ENCODE measurements at regions not wholly inside any gene's neighbourhood (a gene's known extent, or its start where the extent isn't known, plus 50 kb on each side); places are given as distances from the start of the nearest gene placed in this dataset.
A peak's percentile ranks its signal among the peaks of the same experiment; 100 is the strongest.

DNA sequence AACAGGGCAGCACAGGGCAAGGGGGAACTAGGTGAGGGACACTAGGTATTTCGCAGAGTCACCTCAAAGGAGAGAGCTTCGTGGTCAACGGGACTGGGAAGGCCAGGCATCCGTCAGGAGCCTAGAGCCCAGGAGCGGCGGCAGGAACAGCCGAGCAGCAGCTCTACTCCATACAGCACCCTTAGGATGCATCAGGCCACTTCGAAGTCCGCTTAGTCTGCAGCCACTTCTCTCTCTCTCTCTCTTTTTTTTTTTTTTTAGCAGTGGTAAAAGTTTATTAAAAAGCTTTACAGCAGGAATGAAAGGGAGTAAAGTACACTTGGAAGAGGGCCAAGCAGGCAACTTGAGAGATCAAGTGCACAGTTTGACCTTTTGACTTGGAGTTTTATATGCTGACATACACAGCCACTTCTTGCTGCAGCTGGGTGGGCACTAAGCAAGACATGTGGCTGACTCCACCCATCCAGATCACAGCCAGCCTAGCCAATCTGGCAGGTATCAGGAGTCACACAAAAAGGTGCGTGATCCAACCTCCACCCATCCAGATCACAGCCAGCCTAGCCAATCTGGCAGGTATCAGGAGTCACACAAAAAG is 209.7 kb upstream of the RADX start (continued):
- TF ChIP-seq CREB5 (CRISPR knock-in tag; IDR thresholded peaks at IDR 0.05; ENCODE audit: low read depth) (no peak), BACH2 (CRISPR knock-in tag; IDR thresholded peaks at IDR 0.05; ENCODE audit: borderline replicate concordance) (no peak)

DNA sequence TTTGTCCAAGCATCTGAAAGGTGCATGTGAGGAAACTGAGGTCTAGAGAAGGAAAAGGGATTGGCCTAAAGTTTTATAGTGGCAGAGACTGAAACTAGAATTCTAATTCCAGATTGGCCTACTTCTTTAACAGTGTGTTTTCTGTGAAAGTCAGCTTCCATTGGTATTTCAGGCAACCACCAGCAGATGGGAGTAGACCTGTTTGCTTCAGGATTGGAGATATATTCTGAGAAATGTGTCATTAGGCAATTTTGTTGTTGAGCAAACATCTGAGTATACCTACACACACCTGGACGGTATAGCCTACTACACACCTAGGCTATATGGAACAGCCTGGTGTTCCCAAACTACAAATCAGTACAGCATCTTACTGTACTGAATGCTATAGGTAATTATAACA is 207.3 kb upstream of the RADX start:
- no peak for TF ChIP-seq SNAI2 (CRISPR knock-in tag; IDR thresholded peaks at IDR 0.05)
- TF ChIP-seq ZC3H10 (CRISPR knock-in tag; IDR thresholded peaks at IDR 0.05) = no peak
- no peak for TF ChIP-seq ISL1 (CRISPR knock-in tag; IDR thresholded peaks at IDR 0.05)
- TF ChIP-seq CSDC2 (CRISPR knock-in tag; IDR thresholded peaks at IDR 0.05) = no peak
- no peak for TF ChIP-seq PPARA (CRISPR knock-in tag; IDR thresholded peaks at IDR 0.05; ENCODE audit: borderline replicate concordance)
- TF ChIP-seq RARB (CRISPR knock-in tag; IDR thresholded peaks at IDR 0.05) = no peak
- TF ChIP-seq ZNF8 (CRISPR knock-in tag; IDR thresholded peaks at IDR 0.05) = no peak
- TF ChIP-seq ZFP3 (CRISPR knock-in tag; IDR thresholded peaks at IDR 0.05) = no peak
- no peak for TF ChIP-seq CREB5 (CRISPR knock-in tag; IDR thresholded peaks at IDR 0.05; ENCODE audit: low read depth)
- TF ChIP-seq, protein P1, sequence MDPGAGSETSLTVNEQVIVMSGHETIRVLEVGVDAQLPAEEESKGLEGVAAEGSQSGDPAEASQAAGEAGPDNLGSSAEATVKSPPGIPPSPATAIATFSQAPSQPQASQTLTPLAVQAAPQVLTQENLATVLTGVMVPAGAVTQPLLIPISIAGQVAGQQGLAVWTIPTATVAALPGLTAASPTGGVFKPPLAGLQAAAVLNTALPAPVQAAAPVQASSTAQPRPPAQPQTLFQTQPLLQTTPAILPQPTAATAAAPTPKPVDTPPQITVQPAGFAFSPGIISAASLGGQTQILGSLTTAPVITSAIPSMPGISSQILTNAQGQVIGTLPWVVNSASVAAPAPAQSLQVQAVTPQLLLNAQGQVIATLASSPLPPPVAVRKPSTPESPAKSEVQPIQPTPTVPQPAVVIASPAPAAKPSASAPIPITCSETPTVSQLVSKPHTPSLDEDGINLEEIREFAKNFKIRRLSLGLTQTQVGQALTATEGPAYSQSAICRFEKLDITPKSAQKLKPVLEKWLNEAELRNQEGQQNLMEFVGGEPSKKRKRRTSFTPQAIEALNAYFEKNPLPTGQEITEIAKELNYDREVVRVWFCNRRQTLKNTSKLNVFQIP (CRISPR knock-in tag; IDR thresholded peaks at IDR 0.05; ENCODE audit: borderline replicate concordance, low read depth) = no peak
- no peak for TF ChIP-seq TCF4 (CRISPR knock-in tag; IDR thresholded peaks at IDR 0.05; ENCODE audit: borderline replicate concordance)
- TF ChIP-seq PATZ1 (CRISPR knock-in tag; IDR thresholded peaks at IDR 0.05; ENCODE audit: borderline replicate concordance) = no peak
- TF ChIP-seq, protein P2, sequence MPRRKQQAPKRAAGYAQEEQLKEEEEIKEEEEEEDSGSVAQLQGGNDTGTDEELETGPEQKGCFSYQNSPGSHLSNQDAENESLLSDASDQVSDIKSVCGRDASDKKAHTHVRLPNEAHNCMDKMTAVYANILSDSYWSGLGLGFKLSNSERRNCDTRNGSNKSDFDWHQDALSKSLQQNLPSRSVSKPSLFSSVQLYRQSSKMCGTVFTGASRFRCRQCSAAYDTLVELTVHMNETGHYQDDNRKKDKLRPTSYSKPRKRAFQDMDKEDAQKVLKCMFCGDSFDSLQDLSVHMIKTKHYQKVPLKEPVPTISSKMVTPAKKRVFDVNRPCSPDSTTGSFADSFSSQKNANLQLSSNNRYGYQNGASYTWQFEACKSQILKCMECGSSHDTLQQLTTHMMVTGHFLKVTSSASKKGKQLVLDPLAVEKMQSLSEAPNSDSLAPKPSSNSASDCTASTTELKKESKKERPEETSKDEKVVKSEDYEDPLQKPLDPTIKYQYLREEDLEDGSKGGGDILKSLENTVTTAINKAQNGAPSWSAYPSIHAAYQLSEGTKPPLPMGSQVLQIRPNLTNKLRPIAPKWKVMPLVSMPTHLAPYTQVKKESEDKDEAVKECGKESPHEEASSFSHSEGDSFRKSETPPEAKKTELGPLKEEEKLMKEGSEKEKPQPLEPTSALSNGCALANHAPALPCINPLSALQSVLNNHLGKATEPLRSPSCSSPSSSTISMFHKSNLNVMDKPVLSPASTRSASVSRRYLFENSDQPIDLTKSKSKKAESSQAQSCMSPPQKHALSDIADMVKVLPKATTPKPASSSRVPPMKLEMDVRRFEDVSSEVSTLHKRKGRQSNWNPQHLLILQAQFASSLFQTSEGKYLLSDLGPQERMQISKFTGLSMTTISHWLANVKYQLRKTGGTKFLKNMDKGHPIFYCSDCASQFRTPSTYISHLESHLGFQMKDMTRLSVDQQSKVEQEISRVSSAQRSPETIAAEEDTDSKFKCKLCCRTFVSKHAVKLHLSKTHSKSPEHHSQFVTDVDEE (CRISPR knock-in tag; IDR thresholded peaks at IDR 0.05) = no peak
- peak; percentile 40; the same call in 2 of the 3 replicates for ATAC-seq

GRCh38 chrX:106415276-106415895 is 196.4 kb upstream of the RADX start:
- ATAC-seq = peak; percentile 67
- TF ChIP-seq TCF4 (CRISPR knock-in tag; IDR thresholded peaks at IDR 0.05; ENCODE audit: borderline replicate concordance) (no peak), ISL1 (CRISPR knock-in tag; IDR thresholded peaks at IDR 0.05) (no peak), OSR1 (CRISPR knock-in tag; IDR thresholded peaks at IDR 0.05) (no peak), PPARA (CRISPR knock-in tag; IDR thresholded peaks at IDR 0.05; ENCODE audit: borderline replicate concordance) (no peak), ZC3H10 (CRISPR knock-in tag; IDR thresholded peaks at IDR 0.05) (no peak), ZNF565 (CRISPR knock-in tag; conservative IDR thresholded peaks at IDR 0.05; ENCODE audit: low read depth) (no peak), ARNTL (CRISPR knock-in tag; IDR thresholded peaks at IDR 0.05; ENCODE audit: borderline replicate concordance, low read depth) (no peak)
- TF ChIP-seq, protein P3, sequence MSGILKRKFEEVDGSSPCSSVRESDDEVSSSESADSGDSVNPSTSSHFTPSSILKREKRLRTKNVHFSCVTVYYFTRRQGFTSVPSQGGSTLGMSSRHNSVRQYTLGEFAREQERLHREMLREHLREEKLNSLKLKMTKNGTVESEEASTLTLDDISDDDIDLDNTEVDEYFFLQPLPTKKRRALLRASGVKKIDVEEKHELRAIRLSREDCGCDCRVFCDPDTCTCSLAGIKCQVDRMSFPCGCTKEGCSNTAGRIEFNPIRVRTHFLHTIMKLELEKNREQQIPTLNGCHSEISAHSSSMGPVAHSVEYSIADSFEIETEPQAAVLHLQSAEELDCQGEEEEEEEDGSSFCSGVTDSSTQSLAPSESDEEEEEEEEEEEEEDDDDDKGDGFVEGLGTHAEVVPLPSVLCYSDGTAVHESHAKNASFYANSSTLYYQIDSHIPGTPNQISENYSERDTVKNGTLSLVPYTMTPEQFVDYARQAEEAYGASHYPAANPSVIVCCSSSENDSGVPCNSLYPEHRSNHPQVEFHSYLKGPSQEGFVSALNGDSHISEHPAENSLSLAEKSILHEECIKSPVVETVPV (CRISPR knock-in tag; IDR thresholded peaks at IDR 0.05) = no peak

Data from SK-N-SH treated with all-trans-retinoic acid at 6 μM for 48 hours (cell line).